ENCODE measurements at regions not wholly inside any gene's neighbourhood (a gene's known extent, or its start where the extent isn't known, plus 50 kb on each side); places are given as distances from the start of the nearest gene placed in this dataset.

- TF ChIP-seq CTCF (IDR thresholded peaks at IDR 0.05; ENCODE audit: low read depth, low read length), result no peak
- DNase-seq, result no peak
- H3K27ac ChIP-seq, result no peak overlapping the region
- no peaks in the 10 kb centered on the region for H3K36me3 ChIP-seq
- H3K4me3 ChIP-seq (ENCODE audit: low read depth, low read length), result no peak overlapping the region
- no peaks in the 10 kb centered on the region for H3K27me3 ChIP-seq (ENCODE audit: insufficient read depth, low read depth, severe bottlenecking)
- H3K9me3 ChIP-seq (ENCODE audit: severe bottlenecking), result no peaks in the 10 kb centered on the region
These were observed 330.3 kb upstream of the BOD1L1 start for GRCh38 chr4:13957871-13958270.

- Histone ChIP-seq H3K4me3 (ENCODE audit: low read depth, low read length) (no peak overlapping the region), H3K9me3 (ENCODE audit: severe bottlenecking) (no peaks in the 10 kb centered on the region), H3K27ac (no peak overlapping the region), H3K36me3 (no peaks in the 10 kb centered on the region), H3K27me3 (ENCODE audit: insufficient read depth, low read depth, severe bottlenecking) (no peaks in the 10 kb centered on the region)
- DNase-seq, result no peak
- TF ChIP-seq CTCF (IDR thresholded peaks at IDR 0.05; ENCODE audit: low read depth, low read length), result no peak
These were observed 336.1 kb upstream of the BOD1L1 start for GRCh38 chr4:13963601-13964000.

- Histone ChIP-seq H3K9me3 (ENCODE audit: severe bottlenecking) (no peaks in the 10 kb centered on the region), H3K27ac (no peak overlapping the region), H3K36me3 (no peaks in the 10 kb centered on the region), H3K27me3 (ENCODE audit: insufficient read depth, low read depth, severe bottlenecking) (no peaks in the 10 kb centered on the region), H3K4me3 (ENCODE audit: low read depth, low read length) (no peak overlapping the region)
- no peak for TF ChIP-seq CTCF (IDR thresholded peaks at IDR 0.05; ENCODE audit: low read depth, low read length)
- DNase-seq, result no peak
These were observed 339.0 kb upstream of the BOD1L1 start for GRCh38 chr4:13966231-13967195.

GRCh38 chr4:13968723-13969122 lies 341.2 kb upstream of the BOD1L1 start:
- Histone ChIP-seq H3K27me3 (ENCODE audit: insufficient read depth, low read depth, severe bottlenecking) (no peaks in the 10 kb centered on the region), H3K4me3 (ENCODE audit: low read depth, low read length) (no peak overlapping the region), H3K36me3 (no peaks in the 10 kb centered on the region), H3K9me3 (ENCODE audit: severe bottlenecking) (no peaks in the 10 kb centered on the region), H3K27ac (no peak overlapping the region)
- TF ChIP-seq CTCF (IDR thresholded peaks at IDR 0.05; ENCODE audit: low read depth, low read length), result no peak
- DNase-seq, result no peak

- Histone ChIP-seq H3K27me3 (ENCODE audit: insufficient read depth, low read depth, severe bottlenecking) (no peaks in the 10 kb centered on the region), H3K4me3 (ENCODE audit: low read depth, low read length) (no peak overlapping the region), H3K9me3 (ENCODE audit: severe bottlenecking) (no peaks in the 10 kb centered on the region), H3K36me3 (no peaks in the 10 kb centered on the region), H3K27ac (no peak overlapping the region)
- TF ChIP-seq CTCF (IDR thresholded peaks at IDR 0.05; ENCODE audit: low read depth, low read length), result no peak
- no peak for DNase-seq
These were observed 342.8 kb upstream of the BOD1L1 start for GRCh38 chr4:13970349-13970748.
